Fibroblast of skin of right biceps (primary cell): ENCODE measurements at regions not wholly inside any gene's neighbourhood (a gene's known extent, or its start where the extent isn't known, plus 50 kb on each side); places are given as distances from the start of the nearest gene placed in this dataset.
"Not testable (repeated sequence)": the region's sequence is repeated elsewhere in the genome, so short reads cannot be mapped to it uniquely, and the experiment has no call there.

ENCODE experiments used
- DNase-seq: peaks from one replicate; pipeline ENCODE4 v3.0.0-alpha.2; 2013

- DNase-seq, result no peak
These were observed 782.2 kb upstream of the NCAM2 start for GRCh38 chr21:20215959-20216358.

- no peak for DNase-seq
These were observed 777.6 kb upstream of the NCAM2 start for GRCh38 chr21:20220586-20220985.

GRCh38 chr21:20221981-20222380 is 776.2 kb upstream of the NCAM2 start:
- not testable (repeated sequence) for DNase-seq

GRCh38 chr21:20236649-20237048 is 761.6 kb upstream of the NCAM2 start:
- not testable (repeated sequence) for DNase-seq

DNA sequence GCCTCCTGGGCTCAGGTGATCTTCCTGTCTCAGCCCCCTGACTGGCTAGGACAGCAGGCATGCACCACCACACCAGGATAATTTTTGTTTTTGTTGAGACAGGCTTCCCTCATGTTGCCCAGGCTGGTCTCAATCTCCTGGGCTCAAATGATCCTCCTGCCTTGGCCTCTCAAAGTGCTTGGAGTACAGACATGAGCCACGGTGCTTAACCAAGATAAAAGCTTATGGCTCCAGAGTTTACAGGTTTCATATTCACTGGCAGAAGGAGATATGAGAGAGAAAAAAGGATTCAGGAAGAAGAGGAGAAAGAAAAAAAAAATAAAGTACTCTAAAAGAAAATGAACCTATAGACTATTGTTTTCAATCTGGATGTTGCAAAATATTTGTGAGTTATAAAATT is 748.8 kb upstream of the NCAM2 start:
- no peak for DNase-seq

- DNase-seq, result no peak
These were observed 747.9 kb upstream of the NCAM2 start for GRCh38 chr21:20250337-20250736.

DNA sequence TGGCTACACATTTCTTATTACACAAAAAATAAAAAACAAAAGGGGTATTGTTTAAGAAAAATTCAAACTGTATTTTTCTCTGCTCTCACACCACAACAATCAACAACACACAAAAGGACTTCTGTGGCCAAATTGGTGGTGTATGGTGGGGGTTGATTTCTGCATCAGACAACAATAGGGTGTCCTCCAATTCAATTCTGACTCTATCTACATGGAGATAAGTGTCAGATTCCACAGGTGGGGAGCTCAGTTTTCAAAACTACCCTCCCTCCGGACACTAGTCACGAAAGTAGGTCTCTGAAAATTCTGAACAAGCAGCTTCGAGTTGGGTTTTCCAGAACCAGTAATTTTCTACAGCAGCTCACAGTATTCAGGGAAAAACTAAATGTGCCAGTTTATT is 744.9 kb upstream of the NCAM2 start:
- DNase-seq, result no peak

GRCh38 chr21:20254964-20255363 is 743.2 kb upstream of the NCAM2 start:
- no peak for DNase-seq

DNA sequence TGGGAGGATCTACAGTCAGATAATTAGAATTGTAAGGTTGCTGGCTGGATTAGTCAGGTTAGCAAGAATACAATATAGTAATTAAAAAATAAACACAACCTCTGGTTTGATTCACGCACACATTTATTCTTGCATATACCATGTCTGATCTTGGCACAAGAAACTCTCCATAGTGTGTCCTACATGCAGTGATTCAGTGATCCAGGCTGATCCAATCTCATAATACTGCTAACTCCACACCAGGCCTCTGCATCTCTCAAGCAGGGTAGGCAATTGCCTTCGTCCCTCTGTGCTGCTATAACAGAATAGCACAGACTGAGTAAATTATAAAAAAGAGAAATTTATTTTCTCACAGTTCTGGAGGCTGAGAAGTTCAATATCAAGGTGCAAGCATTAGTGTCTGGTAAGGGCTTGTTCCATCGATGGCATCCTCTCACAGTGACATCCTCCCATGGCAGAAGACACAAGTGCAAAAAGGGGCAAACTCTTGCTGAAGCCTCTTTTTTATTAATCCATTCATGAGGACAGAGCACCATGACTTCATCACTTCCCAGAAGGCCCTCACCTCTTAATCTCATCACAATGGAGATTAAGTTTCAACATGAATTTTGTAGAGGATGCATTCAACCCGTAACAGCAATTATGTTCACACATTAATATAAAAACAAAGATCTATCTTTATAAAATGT is 741.0 kb upstream of the NCAM2 start:
- DNase-seq, result no peak

DNA sequence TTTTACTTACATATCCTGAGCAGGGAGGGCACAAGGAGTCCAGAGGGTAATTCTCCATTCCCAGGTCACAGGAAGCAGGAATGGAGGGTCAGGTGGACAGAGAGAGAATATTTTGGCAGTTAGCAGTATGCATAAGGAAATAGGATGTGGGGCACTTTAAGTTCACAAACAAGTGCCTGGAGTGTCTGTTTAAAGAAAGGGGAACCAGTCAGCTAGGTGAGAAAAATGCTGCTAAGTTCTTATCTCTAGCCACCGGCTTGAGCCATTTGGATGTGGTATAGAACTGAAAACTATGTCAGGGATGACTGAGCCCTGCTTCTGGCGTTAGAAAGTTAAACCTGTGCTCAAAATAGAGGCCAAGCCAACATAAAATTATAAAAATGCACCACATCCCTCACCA is 739.7 kb upstream of the NCAM2 start:
- no peak for DNase-seq

- DNase-seq, result no peak
These were observed 739.0 kb upstream of the NCAM2 start for GRCh38 chr21:20259031-20259867.

GRCh38 chr21:20260124-20260523 is 738.1 kb upstream of the NCAM2 start:
- DNase-seq, result no peak

DNA sequence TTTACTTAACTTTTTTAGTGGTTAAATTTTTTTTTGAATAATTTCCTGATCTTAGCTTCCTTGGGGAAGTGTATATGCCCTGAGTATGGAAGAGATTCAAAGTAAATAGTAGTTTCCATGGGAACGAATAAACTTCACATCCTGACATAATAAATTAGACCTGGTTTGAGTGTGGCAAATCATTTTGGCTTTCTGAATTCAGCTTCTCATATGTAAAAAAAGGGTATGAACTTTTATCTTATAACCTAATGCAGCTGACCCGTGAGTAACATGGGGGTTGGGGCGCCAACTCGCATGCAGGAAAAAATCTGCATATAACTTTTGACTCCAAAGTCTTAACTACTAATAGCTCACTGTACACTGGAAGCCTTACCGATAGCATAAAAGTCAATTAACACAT is 736.8 kb upstream of the NCAM2 start:
- no peak for DNase-seq

DNA sequence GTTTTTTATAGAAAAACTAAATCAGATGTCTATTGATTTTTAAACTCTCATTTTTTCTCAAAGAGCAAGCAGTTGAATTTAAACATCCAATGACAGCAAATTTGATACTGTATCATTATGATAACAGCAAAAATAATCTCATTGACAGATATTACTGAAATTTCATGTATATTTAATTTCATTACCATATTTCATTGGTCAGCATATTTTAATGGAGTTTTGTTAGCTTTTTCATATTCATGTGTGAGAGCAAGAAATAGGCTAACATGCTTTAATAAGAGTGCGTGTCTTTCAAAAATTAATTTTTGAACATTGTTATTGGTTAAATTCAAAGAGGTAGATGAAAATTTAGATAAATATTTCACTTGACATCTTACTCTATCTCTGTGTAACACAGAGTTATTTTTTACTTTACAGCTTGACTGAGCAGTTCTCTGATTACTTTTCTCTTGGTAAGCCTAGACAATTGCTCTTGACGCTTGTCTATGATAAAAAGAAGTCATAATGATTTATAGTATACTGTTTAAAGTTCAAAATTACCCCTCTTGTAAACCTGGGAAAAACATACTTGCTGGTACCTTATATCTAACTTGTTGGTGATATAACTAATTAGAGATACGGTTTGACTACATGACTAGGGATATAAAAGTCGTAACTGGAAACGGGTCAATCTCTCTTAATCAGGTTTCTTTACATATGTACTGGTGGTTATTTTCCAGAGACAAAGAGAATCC is 732.3 kb upstream of the NCAM2 start:
- DNase-seq, result no peak

DNA sequence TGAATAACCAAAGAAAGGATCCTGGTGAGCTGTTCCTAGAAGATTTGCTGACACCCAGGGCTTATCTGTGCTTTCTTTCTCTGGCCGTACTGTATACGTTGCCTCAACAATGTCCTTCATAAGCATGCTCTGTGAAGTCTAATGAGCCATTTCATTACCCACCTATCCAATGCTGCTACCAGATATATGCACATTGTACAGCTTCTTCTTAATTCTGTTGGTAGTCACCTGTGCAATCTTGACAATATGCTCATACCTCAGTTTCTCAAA is 731.8 kb upstream of the NCAM2 start:
- no peak for DNase-seq

GRCh38 chr21:20270365-20271055 is 727.7 kb upstream of the NCAM2 start:
- no peak for DNase-seq

- no peak for DNase-seq
These were observed 725.3 kb upstream of the NCAM2 start for GRCh38 chr21:20272791-20273362.

DNA sequence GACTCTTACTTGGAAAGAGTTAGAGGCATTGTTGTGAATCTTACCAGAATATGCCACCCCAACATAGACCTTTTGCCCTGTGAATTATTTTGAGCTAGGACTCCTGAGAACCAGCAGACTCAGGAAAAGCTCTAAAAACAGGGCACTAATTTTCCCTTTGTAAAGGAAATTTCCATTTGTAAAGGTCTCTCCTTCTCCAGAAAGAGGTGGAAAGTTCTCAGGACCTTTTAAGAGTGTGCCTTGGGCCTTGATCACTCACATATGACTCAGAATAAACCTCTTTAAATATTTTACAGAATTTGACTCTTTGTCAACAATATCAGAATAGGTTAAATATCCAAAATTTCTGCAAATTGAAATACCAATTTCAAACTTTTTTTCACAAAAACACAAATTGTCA is 721.8 kb upstream of the NCAM2 start:
- DNase-seq, result no peak

DNA sequence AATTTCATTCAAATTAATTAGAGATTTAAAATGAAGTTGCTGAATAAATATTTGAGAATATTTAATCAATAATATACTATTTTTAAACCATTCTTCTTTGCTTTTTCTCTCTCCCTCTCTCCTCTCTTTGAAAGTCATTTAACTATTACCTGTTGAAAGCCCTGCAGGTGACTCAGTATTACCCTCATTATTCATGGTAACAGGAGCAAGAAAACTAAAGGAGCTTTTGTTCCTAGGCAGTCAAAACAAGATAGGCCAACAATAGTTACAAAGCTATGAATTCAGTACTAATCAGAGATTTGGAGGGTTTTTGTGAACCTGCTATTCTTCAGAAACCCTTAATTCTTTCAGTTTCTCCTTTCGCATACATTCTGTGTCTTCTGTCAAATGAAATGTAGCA is 721.3 kb upstream of the NCAM2 start:
- no peak for DNase-seq

- DNase-seq, result no peak
These were observed 714.4 kb upstream of the NCAM2 start for GRCh38 chr21:20283836-20284235.

DNA sequence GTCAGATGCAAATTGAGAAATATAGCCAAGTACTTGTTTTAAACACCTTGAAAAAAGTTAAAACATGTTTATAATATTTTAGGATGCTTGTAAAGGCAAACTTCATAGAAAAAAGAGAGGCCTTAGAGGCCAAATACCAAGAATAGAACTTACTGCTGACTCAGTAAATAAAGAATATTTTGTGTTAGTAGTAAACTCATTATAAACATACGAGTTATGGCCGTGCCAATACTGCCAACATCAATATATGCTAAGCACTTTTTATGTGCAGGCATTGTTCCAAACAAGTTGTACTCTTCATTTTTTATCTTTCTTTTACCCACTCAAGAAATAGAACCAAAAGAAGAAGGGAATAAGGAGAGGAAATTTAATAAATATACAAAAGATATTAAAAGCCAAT is 705.9 kb upstream of the NCAM2 start:
- DNase-seq, result no peak

- DNase-seq, result not testable (repeated sequence)
These were observed 705.4 kb upstream of the NCAM2 start for GRCh38 chr21:20292854-20293253.

DNA sequence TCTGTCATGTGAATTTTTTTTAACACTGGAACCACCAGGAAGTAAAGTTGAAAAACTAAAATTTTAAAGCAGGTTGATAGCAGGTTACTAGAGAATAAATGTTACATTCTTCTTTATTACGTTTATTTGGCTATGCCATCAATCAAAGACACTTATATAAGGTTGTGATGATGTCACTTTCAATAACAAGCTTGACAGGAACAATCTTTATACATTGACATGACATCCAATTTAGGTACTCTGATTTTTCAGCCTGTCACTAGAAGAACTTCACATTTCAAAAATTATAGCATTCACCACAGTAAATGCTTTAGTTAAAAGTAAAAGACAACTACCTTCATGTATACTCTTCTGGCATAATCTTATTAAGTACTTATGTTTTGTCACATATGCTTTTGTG is 696.8 kb upstream of the NCAM2 start:
- DNase-seq, result no peak
